ENCODE measurements at regions not wholly inside any gene's neighbourhood (a gene's known extent, or its start where the extent isn't known, plus 50 kb on each side); places are given as distances from the start of the nearest gene placed in this dataset.

- TF ChIP-seq CTCF (IDR thresholded peaks at IDR 0.05) (no peak), POLR2A (IDR thresholded peaks at IDR 0.05) (no peak)
Measured at GRCh38 chr5:87653242-87653641, 240.5 kb upstream of the CCNH start.

Data from body of pancreas (tissue), 4 donors.